ENCODE measurements at regions not wholly inside any gene's neighbourhood (a gene's known extent, or its start where the extent isn't known, plus 50 kb on each side); places are given as distances from the start of the nearest gene placed in this dataset.

GRCh38 chr11:128300785-128301184 lies 286.6 kb downstream of the ETS1 start (continued):
- no peak for TF ChIP-seq ZNF462 (CRISPR knock-in tag; IDR thresholded peaks at IDR 0.05)
- no peak for TF ChIP-seq JUNB (IDR thresholded peaks at IDR 0.05; ENCODE audit: unreplicated experiment)
- TF ChIP-seq CREB1 (CRISPR knock-in tag; IDR thresholded peaks at IDR 0.05; ENCODE audit: low read depth), result no peak
- no peak for TF ChIP-seq NANOG (IDR thresholded peaks at IDR 0.05; ENCODE audit: borderline replicate concordance)
- TF ChIP-seq REST (IDR thresholded peaks at IDR 0.05; ENCODE audit: unreplicated experiment), result no peak
- no peak for TF ChIP-seq ZNF331 (CRISPR knock-in tag; IDR thresholded peaks at IDR 0.05; ENCODE audit: low read depth)
- TF ChIP-seq EZH2 (IDR thresholded peaks at IDR 0.05; ENCODE audit: low read depth, unreplicated experiment), result no peak
- no peak for TF ChIP-seq STAT1 (IDR thresholded peaks at IDR 0.05; ENCODE audit: unreplicated experiment)

All from GM23338 (cell line).